ENCODE measurements at regions not wholly inside any gene's neighbourhood (a gene's known extent, or its start where the extent isn't known, plus 50 kb on each side); places are given as distances from the start of the nearest gene placed in this dataset.

GRCh38 chrX:22325096-22325495 is 52.4 kb downstream of the CBLL2 start:
- Histone ChIP-seq H3K9me3 (no peaks in the 10 kb centered on the region), H3K36me3 (replicated peaks in 1 of 2; ENCODE audit: insufficient read depth in 1 of 2, low read depth in 2 of 2) (no peaks in the 10 kb centered on the region), H3K4me1 (no peaks in the 10 kb centered on the region), H3K27ac (no peak overlapping the region), H3K4me3 (no peak overlapping the region), H3K27me3 (no peaks in the 10 kb centered on the region)
- no peak for TF ChIP-seq POLR2A (IDR thresholded peaks at IDR 0.05)
- TF ChIP-seq, protein P1, sequence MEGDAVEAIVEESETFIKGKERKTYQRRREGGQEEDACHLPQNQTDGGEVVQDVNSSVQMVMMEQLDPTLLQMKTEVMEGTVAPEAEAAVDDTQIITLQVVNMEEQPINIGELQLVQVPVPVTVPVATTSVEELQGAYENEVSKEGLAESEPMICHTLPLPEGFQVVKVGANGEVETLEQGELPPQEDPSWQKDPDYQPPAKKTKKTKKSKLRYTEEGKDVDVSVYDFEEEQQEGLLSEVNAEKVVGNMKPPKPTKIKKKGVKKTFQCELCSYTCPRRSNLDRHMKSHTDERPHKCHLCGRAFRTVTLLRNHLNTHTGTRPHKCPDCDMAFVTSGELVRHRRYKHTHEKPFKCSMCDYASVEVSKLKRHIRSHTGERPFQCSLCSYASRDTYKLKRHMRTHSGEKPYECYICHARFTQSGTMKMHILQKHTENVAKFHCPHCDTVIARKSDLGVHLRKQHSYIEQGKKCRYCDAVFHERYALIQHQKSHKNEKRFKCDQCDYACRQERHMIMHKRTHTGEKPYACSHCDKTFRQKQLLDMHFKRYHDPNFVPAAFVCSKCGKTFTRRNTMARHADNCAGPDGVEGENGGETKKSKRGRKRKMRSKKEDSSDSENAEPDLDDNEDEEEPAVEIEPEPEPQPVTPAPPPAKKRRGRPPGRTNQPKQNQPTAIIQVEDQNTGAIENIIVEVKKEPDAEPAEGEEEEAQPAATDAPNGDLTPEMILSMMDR (IDR thresholded peaks at IDR 0.05), result no peak
- ATAC-seq, result no peak
- DNase-seq, result no peak
- 0 to 53% methylated on average over 1 to 2 of the region's 2 CpGs for WGBS, 2 donors
- intact Hi-C loops (cut with DNase I), result no loop called here

- ATAC-seq, result no peak
These were observed 57.1 kb downstream of the CBLL2 start for GRCh38 chrX:22329783-22330182.

GRCh38 chrX:22338740-22339139 is 66.0 kb downstream of the CBLL2 start:
- Histone ChIP-seq H3K9me3 (no peaks in the 10 kb centered on the region), H3K36me3 (replicated peaks in 1 of 2; ENCODE audit: insufficient read depth in 1 of 2, low read depth in 2 of 2) (no peaks in the 10 kb centered on the region), H3K27ac (no peak overlapping the region), H3K27me3 (no peaks in the 10 kb centered on the region), H3K4me1 (no peaks in the 10 kb centered on the region), H3K4me3 (no peak overlapping the region)
- no peak for TF ChIP-seq POLR2A (IDR thresholded peaks at IDR 0.05)
- TF ChIP-seq, protein P1 (IDR thresholded peaks at IDR 0.05), result no peak
- intact Hi-C loops (cut with DNase I), result no loop called here
- ATAC-seq (no peak), DNase-seq (no peak)
- 19 to 35% methylated on average over 1 of the region's 1 CpG for WGBS, 2 donors

More at GRCh38 chrX:22329783-22330182, 57.1 kb downstream of the CBLL2 start:
- DNase-seq, result no peak
- no peak for TF ChIP-seq POLR2A (IDR thresholded peaks at IDR 0.05)
- TF ChIP-seq, protein P1 (IDR thresholded peaks at IDR 0.05), result no peak
- Histone ChIP-seq H3K9me3 (no peaks in the 10 kb centered on the region), H3K27me3 (no peaks in the 10 kb centered on the region), H3K27ac (no peak overlapping the region), H3K4me3 (no peak overlapping the region), H3K36me3 (replicated peaks in 1 of 2; ENCODE audit: insufficient read depth in 1 of 2, low read depth in 2 of 2) (no peaks in the 10 kb centered on the region), H3K4me1 (no peaks in the 10 kb centered on the region)
- WGBS, 2 donors, result 43 to 48% methylated on average over 2 of the region's 2 CpGs
- intact Hi-C loops (cut with DNase I), result no loop called here

DNA sequence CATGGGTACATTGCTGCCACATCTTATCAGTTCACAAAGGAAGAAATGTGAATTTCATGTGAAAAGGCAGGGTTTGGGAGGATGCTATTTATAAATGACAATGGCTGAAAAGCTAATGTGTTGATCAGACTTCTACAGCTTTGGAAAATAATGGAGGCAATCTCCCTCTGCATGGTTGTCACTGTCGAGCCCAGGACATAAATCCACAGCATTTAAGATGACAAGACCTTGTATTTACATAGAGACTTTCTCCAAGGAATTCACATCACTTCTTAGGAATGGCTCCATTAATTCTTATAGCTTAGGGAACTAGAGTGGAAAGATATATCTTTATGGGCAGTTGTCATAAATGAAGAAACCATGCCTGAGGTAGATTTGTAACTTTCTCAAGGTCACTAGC is 66.7 kb downstream of the CBLL2 start:
- no peak for ATAC-seq
- WGBS, 2 donors, result 50% methylated on average over 1 of the region's 1 CpG

GRCh38 chrX:22340022-22340616 is 67.4 kb downstream of the CBLL2 start:
- no peaks in the 10 kb centered on the region for H3K27me3 ChIP-seq
- no peaks in the 10 kb centered on the region for H3K4me1 ChIP-seq
- no peak for DNase-seq
- H3K27ac ChIP-seq, result no peak overlapping the region
- no peaks in the 10 kb centered on the region for H3K9me3 ChIP-seq
- no peak for ATAC-seq
- intact Hi-C loops (cut with DNase I), result no loop called here
- WGBS, 2 donors, result 69 to 79% methylated on average over 5 of the region's 5 CpGs
- no peaks in the 10 kb centered on the region for H3K36me3 ChIP-seq (replicated peaks in 1 of 2; ENCODE audit: insufficient read depth in 1 of 2, low read depth in 2 of 2)
- H3K4me3 ChIP-seq, result no peak overlapping the region
- TF ChIP-seq, protein P1 (IDR thresholded peaks at IDR 0.05), result no peak
- no peak for TF ChIP-seq POLR2A (IDR thresholded peaks at IDR 0.05)

More for the DNA sequence above, 66.7 kb downstream of the CBLL2 start:
- H3K36me3 ChIP-seq (replicated peaks in 1 of 2; ENCODE audit: insufficient read depth in 1 of 2, low read depth in 2 of 2), result no peaks in the 10 kb centered on the region
- H3K4me3 ChIP-seq, result no peak overlapping the region
- H3K9me3 ChIP-seq, result no peaks in the 10 kb centered on the region
- no peak overlapping the region for H3K27ac ChIP-seq
- H3K27me3 ChIP-seq, result no peaks in the 10 kb centered on the region
- TF ChIP-seq, protein P1 (IDR thresholded peaks at IDR 0.05), result no peak
- H3K4me1 ChIP-seq, result no peaks in the 10 kb centered on the region
- intact Hi-C loops (cut with DNase I), result no loop called here
- DNase-seq, result no peak

All from body of pancreas (tissue), 4 donors.